ENCODE measurements at regions not wholly inside any gene's neighbourhood (a gene's known extent, or its start where the extent isn't known, plus 50 kb on each side); places are given as distances from the start of the nearest gene placed in this dataset.
"Not testable (repeated sequence)": the region's sequence is repeated elsewhere in the genome, so short reads cannot be mapped to it uniquely, and the experiment has no call there.

DNA sequence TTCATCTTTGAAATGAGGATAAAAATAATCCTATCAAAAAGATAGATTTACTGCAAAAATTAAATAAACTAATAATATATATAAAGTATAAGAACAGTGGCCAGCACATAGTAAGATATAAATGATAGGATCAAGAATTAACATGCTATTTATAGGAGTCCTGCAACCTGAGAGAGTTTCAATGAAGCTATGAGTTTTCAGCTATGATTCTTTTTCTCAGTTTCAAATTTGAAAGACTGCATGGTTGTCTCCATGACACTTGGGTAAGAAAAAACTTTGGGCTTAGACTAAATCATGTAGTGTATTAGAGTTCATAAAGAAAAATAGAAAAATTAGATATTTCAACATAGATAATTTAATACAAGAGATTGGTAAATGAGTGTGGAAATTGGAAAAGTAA is 817.8 kb upstream of the KIF2B start:
- Histone ChIP-seq H3K4me1 (ENCODE audit: control insufficient read depth, insufficient read depth, low read length) (no peaks in the 10 kb centered on the region), H3K27me3 (replicated peaks; ENCODE audit: control insufficient read depth, insufficient read depth, low read length) (no peaks in the 10 kb centered on the region), H3K9ac (ENCODE audit: low read length) (no peak overlapping the region), H3K36me3 (ENCODE audit: control insufficient read depth, insufficient read depth, low read length, severe bottlenecking) (no peaks in the 10 kb centered on the region), H3K9me3 (ENCODE audit: control insufficient read depth, low read length) (no peaks in the 10 kb centered on the region), H3K4me3 (ENCODE audit: low read length) (no peak overlapping the region)
- no peak for DNase-seq (ENCODE audit: low read depth)

- H3K4me3 ChIP-seq (ENCODE audit: low read length) = no peak overlapping the region
- H3K4me1 ChIP-seq (ENCODE audit: control insufficient read depth, insufficient read depth, low read length) = no peaks in the 10 kb centered on the region
- no peak overlapping the region for H3K9ac ChIP-seq (ENCODE audit: low read length)
- peaks cover 4% of the 10 kb centered on the region for H3K9me3 ChIP-seq (ENCODE audit: control insufficient read depth, low read length)
- no peak for DNase-seq (ENCODE audit: low read depth)
- no peaks in the 10 kb centered on the region for H3K36me3 ChIP-seq (ENCODE audit: control insufficient read depth, insufficient read depth, low read length, severe bottlenecking)
- no peaks in the 10 kb centered on the region for H3K27me3 ChIP-seq (replicated peaks; ENCODE audit: control insufficient read depth, insufficient read depth, low read length)
These were observed 826.8 kb upstream of the KIF2B start for GRCh38 chr17:52995881-52996280.

- no peak overlapping the region for H3K4me3 ChIP-seq (ENCODE audit: low read length)
- H3K4me1 ChIP-seq (ENCODE audit: control insufficient read depth, insufficient read depth, low read length) = no peaks in the 10 kb centered on the region
- no peaks in the 10 kb centered on the region for H3K36me3 ChIP-seq (ENCODE audit: control insufficient read depth, insufficient read depth, low read length, severe bottlenecking)
- no peak for DNase-seq (ENCODE audit: low read depth)
- H3K9me3 ChIP-seq (ENCODE audit: control insufficient read depth, low read length) = peaks cover 4% of the 10 kb centered on the region
- no peaks in the 10 kb centered on the region for H3K27me3 ChIP-seq (replicated peaks; ENCODE audit: control insufficient read depth, insufficient read depth, low read length)
- no peak overlapping the region for H3K9ac ChIP-seq (ENCODE audit: low read length)
These were observed 827.6 kb upstream of the KIF2B start for GRCh38 chr17:52995147-52995546.

DNA sequence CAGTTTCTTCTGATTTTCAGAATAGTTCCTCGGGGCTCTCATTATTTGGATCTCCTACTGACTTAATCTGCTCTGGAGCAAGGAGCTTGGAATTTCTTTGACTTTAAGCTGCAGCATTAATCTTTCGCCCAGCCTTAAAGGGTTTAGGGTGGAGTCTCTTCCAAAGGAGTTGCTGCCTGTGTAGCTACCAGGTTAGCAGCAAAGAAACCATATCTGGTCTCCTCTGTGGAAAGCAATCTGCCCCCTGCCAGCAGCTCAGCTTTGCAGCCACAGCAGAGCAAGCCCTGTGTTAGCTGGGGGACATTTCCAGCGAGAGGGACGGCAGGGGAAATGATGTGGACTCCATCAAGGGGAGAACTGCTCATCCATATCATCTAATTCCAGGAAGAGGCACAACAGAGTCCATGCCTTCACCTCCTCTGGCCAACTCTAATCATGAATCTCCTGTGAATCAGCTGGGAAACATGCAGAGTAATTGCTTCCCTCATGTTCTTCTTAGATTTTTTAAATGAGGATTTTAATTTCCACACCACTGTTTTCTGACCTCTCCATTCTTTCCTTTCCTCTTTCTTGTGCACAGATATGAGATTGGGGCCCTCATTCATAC is 827.6 kb upstream of the CA10 start:
- DNase-seq (ENCODE audit: low read depth) = no peak
- Histone ChIP-seq H3K4me1 (ENCODE audit: control insufficient read depth, insufficient read depth, low read length) (no peaks in the 10 kb centered on the region), H3K27me3 (replicated peaks; ENCODE audit: control insufficient read depth, insufficient read depth, low read length) (no peaks in the 10 kb centered on the region), H3K9me3 (ENCODE audit: control insufficient read depth, low read length) (no peaks in the 10 kb centered on the region), H3K36me3 (ENCODE audit: control insufficient read depth, insufficient read depth, low read length, severe bottlenecking) (no peaks in the 10 kb centered on the region), H3K9ac (ENCODE audit: low read length) (no peak overlapping the region), H3K4me3 (ENCODE audit: low read length) (no peak overlapping the region)

DNA sequence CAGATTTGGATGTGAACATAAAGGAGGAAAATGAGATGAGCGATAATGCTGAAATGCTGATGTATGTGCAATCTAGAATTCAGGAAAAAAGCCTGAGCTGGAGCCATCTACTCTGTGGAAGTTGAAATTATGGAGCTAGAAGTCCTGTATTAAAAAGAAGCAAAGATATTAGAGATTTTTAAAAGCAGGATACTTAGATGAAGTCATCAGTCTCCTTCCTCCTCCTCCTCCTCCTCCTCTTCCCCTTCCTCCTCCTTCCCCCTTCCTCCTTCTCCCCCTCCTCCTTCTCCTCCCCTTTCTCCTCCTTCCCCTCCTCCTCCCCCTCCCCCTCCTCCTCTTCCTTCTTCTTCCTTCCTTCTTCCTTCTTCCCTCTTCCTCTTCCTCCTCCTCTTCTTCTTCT is 823.8 kb upstream of the CA10 start:
- H3K36me3 ChIP-seq (ENCODE audit: control insufficient read depth, insufficient read depth, low read length, severe bottlenecking) = no peaks in the 10 kb centered on the region
- H3K9ac ChIP-seq (ENCODE audit: low read length) = no peak overlapping the region
- no peak for DNase-seq (ENCODE audit: low read depth)
- no peaks in the 10 kb centered on the region for H3K27me3 ChIP-seq (replicated peaks; ENCODE audit: control insufficient read depth, insufficient read depth, low read length)
- H3K4me1 ChIP-seq (ENCODE audit: control insufficient read depth, insufficient read depth, low read length) = no peaks in the 10 kb centered on the region
- H3K4me3 ChIP-seq (ENCODE audit: low read length) = no peak overlapping the region
- H3K9me3 ChIP-seq (ENCODE audit: control insufficient read depth, low read length) = no peaks in the 10 kb centered on the region

DNA sequence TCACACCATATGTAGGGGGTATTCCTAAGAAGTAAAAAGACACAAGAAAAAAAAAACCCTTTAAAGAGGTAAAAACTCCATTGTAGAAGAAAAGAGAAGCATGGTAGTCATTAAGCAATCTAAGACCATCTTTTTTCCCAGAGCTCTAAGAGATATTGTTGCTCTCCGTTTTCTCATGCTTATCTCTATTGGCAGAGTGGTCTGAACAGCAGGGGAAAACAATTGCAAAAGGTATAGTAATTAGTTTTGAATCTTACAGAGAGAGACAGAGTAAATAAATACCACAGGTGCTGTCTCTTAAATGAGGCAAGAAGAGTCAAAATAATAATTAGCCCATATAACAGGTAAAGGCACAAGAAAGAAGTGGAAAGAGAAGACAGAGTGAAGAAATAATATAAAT is 821.4 kb upstream of the CA10 start:
- H3K9me3 ChIP-seq (ENCODE audit: control insufficient read depth, low read length) = no peaks in the 10 kb centered on the region
- no peak for DNase-seq (ENCODE audit: low read depth)
- H3K4me3 ChIP-seq (ENCODE audit: low read length) = no peak overlapping the region
- no peak overlapping the region for H3K9ac ChIP-seq (ENCODE audit: low read length)
- H3K36me3 ChIP-seq (ENCODE audit: control insufficient read depth, insufficient read depth, low read length, severe bottlenecking) = no peaks in the 10 kb centered on the region
- H3K27me3 ChIP-seq (replicated peaks; ENCODE audit: control insufficient read depth, insufficient read depth, low read length) = no peaks in the 10 kb centered on the region
- H3K4me1 ChIP-seq (ENCODE audit: control insufficient read depth, insufficient read depth, low read length) = no peaks in the 10 kb centered on the region

GRCh38 chr17:52965856-52966255 is 807.3 kb upstream of the CA10 start:
- no peaks in the 10 kb centered on the region for H3K27me3 ChIP-seq (replicated peaks; ENCODE audit: control insufficient read depth, insufficient read depth, low read length)
- no peak overlapping the region for H3K4me3 ChIP-seq (ENCODE audit: low read length)
- no peak for DNase-seq (ENCODE audit: low read depth)
- H3K36me3 ChIP-seq (ENCODE audit: control insufficient read depth, insufficient read depth, low read length, severe bottlenecking) = no peaks in the 10 kb centered on the region
- H3K9ac ChIP-seq (ENCODE audit: low read length) = no peak overlapping the region
- no peaks in the 10 kb centered on the region for H3K4me1 ChIP-seq (ENCODE audit: control insufficient read depth, insufficient read depth, low read length)
- peaks cover 2% of the 10 kb centered on the region for H3K9me3 ChIP-seq (ENCODE audit: control insufficient read depth, low read length)

- not testable (repeated sequence) for H3K4me1 ChIP-seq (ENCODE audit: control insufficient read depth, insufficient read depth, low read length); H3K36me3 ChIP-seq (ENCODE audit: control insufficient read depth, insufficient read depth, low read length, severe bottlenecking); H3K4me3 ChIP-seq (ENCODE audit: low read length); H3K9ac ChIP-seq (ENCODE audit: low read length); H3K9me3 ChIP-seq (ENCODE audit: control insufficient read depth, low read length); DNase-seq (ENCODE audit: low read depth); H3K27me3 ChIP-seq (replicated peaks; ENCODE audit: control insufficient read depth, insufficient read depth, low read length)
These were observed 803.2 kb upstream of the CA10 start for GRCh38 chr17:52961751-52962150.

GRCh38 chr17:52957411-52957810 is 798.9 kb upstream of the CA10 start:
- Histone ChIP-seq H3K9me3 (ENCODE audit: control insufficient read depth, low read length) (no peaks in the 10 kb centered on the region), H3K4me3 (ENCODE audit: low read length) (no peak overlapping the region), H3K9ac (ENCODE audit: low read length) (no peak overlapping the region), H3K36me3 (ENCODE audit: control insufficient read depth, insufficient read depth, low read length, severe bottlenecking) (no peaks in the 10 kb centered on the region), H3K4me1 (ENCODE audit: control insufficient read depth, insufficient read depth, low read length) (no peaks in the 10 kb centered on the region), H3K27me3 (replicated peaks; ENCODE audit: control insufficient read depth, insufficient read depth, low read length) (no peaks in the 10 kb centered on the region)
- no peak for DNase-seq (ENCODE audit: low read depth)

- Histone ChIP-seq H3K9me3 (ENCODE audit: control insufficient read depth, low read length) (peaks cover 3% of the 10 kb centered on the region), H3K9ac (ENCODE audit: low read length) (no peak overlapping the region), H3K27me3 (replicated peaks; ENCODE audit: control insufficient read depth, insufficient read depth, low read length) (no peaks in the 10 kb centered on the region), H3K4me1 (ENCODE audit: control insufficient read depth, insufficient read depth, low read length) (no peaks in the 10 kb centered on the region), H3K4me3 (ENCODE audit: low read length) (no peak overlapping the region), H3K36me3 (ENCODE audit: control insufficient read depth, insufficient read depth, low read length, severe bottlenecking) (no peaks in the 10 kb centered on the region)
- no peak for DNase-seq (ENCODE audit: low read depth)
These were observed 788.9 kb upstream of the CA10 start for GRCh38 chr17:52947418-52947817.

DNA sequence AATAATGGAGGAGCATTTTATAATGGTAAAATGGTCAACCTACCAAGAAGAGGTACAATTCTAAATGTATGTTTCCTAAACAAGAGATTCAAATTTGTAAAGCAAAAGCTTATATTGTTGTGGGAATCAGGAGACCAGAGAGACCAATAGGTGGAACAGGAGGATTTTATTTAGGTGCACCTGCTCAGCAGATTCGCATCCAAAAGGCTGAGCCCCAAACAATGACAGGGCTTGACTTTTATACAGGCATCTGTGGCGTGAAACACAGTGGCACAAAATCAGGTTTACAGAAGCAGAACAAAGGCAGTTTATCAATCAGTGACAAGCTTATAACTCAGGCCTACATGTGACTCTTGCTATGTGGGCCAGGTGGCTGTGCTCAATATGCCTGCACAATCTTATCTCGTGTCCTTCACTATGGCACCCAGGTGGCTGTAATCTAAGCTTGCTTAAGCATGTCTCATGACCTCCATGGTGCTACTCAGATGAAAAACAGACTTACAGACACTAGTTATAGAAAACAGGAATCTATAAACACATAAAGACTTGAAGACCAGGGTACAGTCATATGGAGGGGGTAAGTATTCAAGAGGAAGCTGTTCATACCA is 780.2 kb upstream of the CA10 start:
- no peak for DNase-seq (ENCODE audit: low read depth)
- no peaks in the 10 kb centered on the region for H3K4me1 ChIP-seq (ENCODE audit: control insufficient read depth, insufficient read depth, low read length)
- peaks cover 14% of the 10 kb centered on the region for H3K9me3 ChIP-seq (ENCODE audit: control insufficient read depth, low read length)
- H3K27me3 ChIP-seq (replicated peaks; ENCODE audit: control insufficient read depth, insufficient read depth, low read length) = no peaks in the 10 kb centered on the region
- H3K36me3 ChIP-seq (ENCODE audit: control insufficient read depth, insufficient read depth, low read length, severe bottlenecking) = no peaks in the 10 kb centered on the region
- H3K9ac ChIP-seq (ENCODE audit: low read length) = no peak overlapping the region
- no peak overlapping the region for H3K4me3 ChIP-seq (ENCODE audit: low read length)

DNA sequence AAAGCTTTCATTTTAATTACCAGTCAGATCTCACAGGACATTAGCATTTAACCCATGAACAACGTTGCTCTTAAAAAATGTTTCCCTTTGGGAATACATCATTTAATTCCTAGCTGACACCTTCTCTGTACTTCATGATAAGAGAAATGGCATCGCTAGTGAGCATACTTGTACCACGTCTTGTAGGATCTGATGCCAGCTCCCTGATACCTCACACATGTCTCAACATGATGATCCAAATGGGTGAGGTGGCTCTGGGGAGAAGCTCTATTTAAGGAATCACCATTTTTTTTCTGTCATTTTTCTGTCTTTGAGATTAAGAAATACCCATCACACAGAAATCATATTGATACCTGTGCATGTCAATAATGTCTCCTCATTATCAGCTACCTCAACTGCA is 772.1 kb upstream of the CA10 start:
- no peak overlapping the region for H3K4me3 ChIP-seq (ENCODE audit: low read length)
- H3K9ac ChIP-seq (ENCODE audit: low read length) = no peak overlapping the region
- no peak for DNase-seq (ENCODE audit: low read depth)
- no peaks in the 10 kb centered on the region for H3K4me1 ChIP-seq (ENCODE audit: control insufficient read depth, insufficient read depth, low read length)
- H3K36me3 ChIP-seq (ENCODE audit: control insufficient read depth, insufficient read depth, low read length, severe bottlenecking) = no peaks in the 10 kb centered on the region
- no peaks in the 10 kb centered on the region for H3K27me3 ChIP-seq (replicated peaks; ENCODE audit: control insufficient read depth, insufficient read depth, low read length)
- H3K9me3 ChIP-seq (ENCODE audit: control insufficient read depth, low read length) = no peaks in the 10 kb centered on the region
